Karpas-422 (cell line): ENCODE measurements at regions not wholly inside any gene's neighbourhood (a gene's known extent, or its start where the extent isn't known, plus 50 kb on each side); places are given as distances from the start of the nearest gene placed in this dataset.

ENCODE experiments used
- DNase-seq: peaks from one replicate; pipeline ENCODE4 v3.0.0-alpha.2; 2015
- H2AFZ ChIP-seq: fragments of 200-600 bp; sonication (generic); 2 replicates; pipeline ENCODE4 v1.6.1; 2014; ENCODE audit warnings: antibody characterized with exemption, low read length, mixed read lengths
- H3K27ac ChIP-seq: fragments of 200-600 bp; sonication (generic); 2 replicates; pipeline ENCODE4 v1.5.1; 2014; ENCODE audit warnings: mild to moderate bottlenecking, low read length, moderate library complexity
- H3K27me3 ChIP-seq: fragments of 200-600 bp; sonication (generic); 2 replicates; pipeline ENCODE4 v1.6.1; 2014; ENCODE audit warnings: low read length, mixed read lengths
- H3K36me3 ChIP-seq: fragments of 200-600 bp; sonication (generic); 2 replicates; pipeline ENCODE4 v1.6.1; 2014; ENCODE audit warnings: low read length, mixed read lengths; ENCODE audit not compliant: insufficient read depth
- H3K4me1 ChIP-seq: fragments of 200-600 bp; sonication (generic); 2 replicates; pipeline ENCODE4 v1.6.1; 2014; ENCODE audit warnings: mild to moderate bottlenecking, low read length, mixed read lengths
- H3K4me2 ChIP-seq: fragments of 200-600 bp; sonication (generic); 2 replicates; pipeline ENCODE4 v1.6.1; 2014; ENCODE audit warnings: low read length, low read depth, mild to moderate bottlenecking; ENCODE audit not compliant: poor library complexity, severe bottlenecking
- H3K4me3 ChIP-seq: fragments of 200-600 bp; sonication (generic); 2 replicates; pipeline ENCODE4 v1.5.1; 2014; ENCODE audit warnings: mild to moderate bottlenecking, antibody characterized with exemption, low read length, mixed read lengths
- H3K79me2 ChIP-seq: fragments of 200-600 bp; sonication (generic); 2 replicates; pipeline ENCODE4 v1.6.1; 2014; ENCODE audit warnings: mild to moderate bottlenecking, low read length, mixed read lengths
- H3K9ac ChIP-seq: fragments of 200-600 bp; sonication (generic); 2 replicates; pipeline ENCODE4 v1.6.0; 2014; ENCODE audit warnings: low read length
- H3K9me2 ChIP-seq: fragments of 200-600 bp; sonication (generic), shearing (Covaris generic); replicated peaks from 2 replicates; pipeline ENCODE4 v1.6.0; 2014; ENCODE audit warnings: mild to moderate bottlenecking, low read length, moderate library complexity; ENCODE audit not compliant: insufficient read depth
- H3K9me3 ChIP-seq: fragments of 300-700, 200-600 bp; sonication (generic); 2 replicates; pipeline ENCODE4 v1.6.1; 2014; ENCODE audit warnings: low read length, mixed read lengths
- H4K20me1 ChIP-seq: fragments of 200-600 bp; sonication (generic); 2 replicates; pipeline ENCODE4 v1.6.1; 2014; ENCODE audit warnings: mild to moderate bottlenecking, antibody characterized with exemption, low read length, low read depth; ENCODE audit not compliant: insufficient read depth

DNA sequence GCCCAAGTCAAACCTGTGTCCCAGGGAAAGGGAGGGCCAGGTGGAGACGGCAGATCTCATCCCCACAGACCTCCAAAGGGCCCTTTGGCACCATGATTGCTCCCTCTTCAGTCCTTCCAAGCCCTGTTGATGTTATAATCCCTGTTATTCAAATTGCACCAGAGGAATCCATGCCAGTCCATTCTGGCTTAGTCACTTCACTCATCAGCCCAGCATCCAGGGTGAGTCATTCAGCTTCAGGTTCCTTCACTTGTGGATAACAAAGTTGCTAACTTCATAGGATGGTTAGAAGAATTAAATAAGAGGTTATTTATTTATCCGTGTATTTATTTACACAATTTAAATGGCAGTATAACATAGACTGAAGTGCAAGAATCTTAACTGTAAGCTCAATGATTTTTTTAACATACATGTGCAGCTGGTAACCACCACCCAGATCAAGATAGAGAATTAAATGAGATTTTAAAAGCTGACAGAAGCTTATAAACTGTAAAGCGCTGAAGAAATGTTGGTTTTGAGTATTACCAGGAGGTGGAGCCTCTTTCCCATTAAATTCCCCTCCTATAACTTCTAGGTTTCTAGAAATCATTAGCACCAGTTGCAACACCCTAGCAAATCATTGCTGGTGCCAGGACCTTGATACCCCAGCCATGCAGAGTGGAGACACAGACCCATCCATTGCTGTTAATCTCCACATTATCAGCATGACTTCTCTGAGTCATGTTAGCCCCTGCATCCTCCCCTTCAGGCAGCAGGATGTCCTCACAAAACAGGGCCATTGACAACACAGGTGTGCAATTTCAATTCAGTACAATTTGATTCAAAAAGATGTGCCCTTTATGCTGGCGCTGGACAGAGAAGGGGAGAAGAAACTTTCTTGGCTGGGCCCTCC, 77.4 kb downstream of the SEC61B start:
- peak; percentile 47 for DNase-seq
- Histone ChIP-seq H3K4me3 (no peak overlapping the region), H4K20me1 (no peaks in the 10 kb centered on the region), H2AFZ (no peak overlapping the region), H3K79me2 (no peaks in the 10 kb centered on the region), H3K4me1 (0 out of 2 replicates have a peak, but pooled peaks cover 4% of the 10 kb centered on the region), H3K4me2 (no peak overlapping the region), H3K27ac (no peak overlapping the region), H3K36me3 (no peaks in the 10 kb centered on the region), H3K9me3 (no peaks in the 10 kb centered on the region), H3K9me2 (no peaks in the 10 kb centered on the region), H3K27me3 (no peaks in the 10 kb centered on the region), H3K9ac (no peak overlapping the region)

DNA sequence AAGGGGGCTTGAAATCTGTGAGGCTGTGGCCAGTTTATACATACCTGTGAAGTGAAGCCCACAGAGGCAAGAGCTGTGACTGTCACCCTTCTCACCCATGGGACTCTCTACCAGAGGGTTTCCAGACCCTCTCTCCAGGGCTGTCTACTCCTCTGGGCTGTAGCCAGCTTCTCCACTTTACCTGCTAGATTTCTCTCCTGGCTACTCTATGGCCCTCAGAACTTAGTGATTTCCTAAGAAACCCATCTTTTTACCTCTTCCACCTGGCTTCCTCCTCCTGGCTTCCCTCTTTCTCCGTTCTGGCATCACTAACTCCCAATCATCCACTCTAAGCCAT, 78.0 kb downstream of the SEC61B start:
- Histone ChIP-seq H3K36me3 (no peaks in the 10 kb centered on the region), H3K9ac (no peak overlapping the region), H4K20me1 (no peaks in the 10 kb centered on the region), H3K9me2 (no peaks in the 10 kb centered on the region), H2AFZ (no peak overlapping the region), H3K79me2 (no peaks in the 10 kb centered on the region), H3K4me1 (0 out of 2 replicates have a peak, but pooled peaks cover 3% of the 10 kb centered on the region), H3K27me3 (no peaks in the 10 kb centered on the region), H3K27ac (no peak overlapping the region), H3K4me3 (no peak overlapping the region), H3K9me3 (no peaks in the 10 kb centered on the region), H3K4me2 (no peak overlapping the region)
- no peak for DNase-seq

GRCh38 chr9:99300603-99301002, 78.5 kb downstream of the SEC61B start:
- Histone ChIP-seq H3K4me1 (no peaks in the 10 kb centered on the region), H3K9me2 (no peaks in the 10 kb centered on the region), H3K4me3 (no peak overlapping the region), H3K27me3 (no peaks in the 10 kb centered on the region), H3K36me3 (no peaks in the 10 kb centered on the region), H3K9ac (no peak overlapping the region), H3K79me2 (no peaks in the 10 kb centered on the region), H2AFZ (no peak overlapping the region), H3K9me3 (no peaks in the 10 kb centered on the region), H4K20me1 (no peaks in the 10 kb centered on the region), H3K27ac (no peak overlapping the region), H3K4me2 (no peak overlapping the region)
- DNase-seq, result no peak

DNA sequence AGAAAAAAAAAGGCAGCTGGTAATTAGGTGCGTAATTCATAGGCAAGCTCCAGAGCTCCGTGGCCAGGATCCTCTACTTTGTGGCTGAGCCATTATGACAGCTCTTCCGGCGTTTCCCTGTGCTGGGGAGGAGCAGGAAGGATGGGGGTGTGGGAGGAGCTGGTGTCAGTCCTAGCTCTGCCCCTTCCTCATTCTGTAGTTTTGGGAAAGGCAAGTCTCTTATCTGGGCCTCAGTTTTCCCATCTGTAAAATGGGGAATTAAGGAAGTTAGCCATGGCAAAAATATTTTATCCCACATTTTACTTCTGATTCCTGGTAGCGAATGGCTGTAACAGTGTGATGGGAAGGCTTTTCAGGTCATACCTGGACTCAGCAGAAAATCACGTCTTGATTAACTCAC, 81.1 kb downstream of the SEC61B start:
- Histone ChIP-seq H3K9me3 (no peaks in the 10 kb centered on the region), H3K27ac (no peak overlapping the region), H3K4me2 (no peak overlapping the region), H3K36me3 (no peaks in the 10 kb centered on the region), H4K20me1 (no peaks in the 10 kb centered on the region), H3K79me2 (no peaks in the 10 kb centered on the region), H3K4me1 (no peaks in the 10 kb centered on the region), H3K27me3 (no peaks in the 10 kb centered on the region), H3K9me2 (no peaks in the 10 kb centered on the region), H2AFZ (no peak overlapping the region), H3K4me3 (no peak overlapping the region), H3K9ac (no peak overlapping the region)
- DNase-seq, result no peak

- H3K79me2 ChIP-seq, result no peaks in the 10 kb centered on the region
- H4K20me1 ChIP-seq, result no peaks in the 10 kb centered on the region
- no peaks in the 10 kb centered on the region for H3K9me2 ChIP-seq
- no peaks in the 10 kb centered on the region for H3K27me3 ChIP-seq
- H3K4me3 ChIP-seq, result no peak overlapping the region
- H3K4me2 ChIP-seq, result no peak overlapping the region
- DNase-seq, result no peak
- H3K36me3 ChIP-seq, result no peaks in the 10 kb centered on the region
- no peaks in the 10 kb centered on the region for H3K4me1 ChIP-seq
- H3K9me3 ChIP-seq, result no peaks in the 10 kb centered on the region
- no peak overlapping the region for H2AFZ ChIP-seq
- H3K9ac ChIP-seq, result no peak overlapping the region
- H3K27ac ChIP-seq, result no peak overlapping the region
Observed at GRCh38 chr9:99305124-99305523, 83.0 kb downstream of the SEC61B start.

DNA sequence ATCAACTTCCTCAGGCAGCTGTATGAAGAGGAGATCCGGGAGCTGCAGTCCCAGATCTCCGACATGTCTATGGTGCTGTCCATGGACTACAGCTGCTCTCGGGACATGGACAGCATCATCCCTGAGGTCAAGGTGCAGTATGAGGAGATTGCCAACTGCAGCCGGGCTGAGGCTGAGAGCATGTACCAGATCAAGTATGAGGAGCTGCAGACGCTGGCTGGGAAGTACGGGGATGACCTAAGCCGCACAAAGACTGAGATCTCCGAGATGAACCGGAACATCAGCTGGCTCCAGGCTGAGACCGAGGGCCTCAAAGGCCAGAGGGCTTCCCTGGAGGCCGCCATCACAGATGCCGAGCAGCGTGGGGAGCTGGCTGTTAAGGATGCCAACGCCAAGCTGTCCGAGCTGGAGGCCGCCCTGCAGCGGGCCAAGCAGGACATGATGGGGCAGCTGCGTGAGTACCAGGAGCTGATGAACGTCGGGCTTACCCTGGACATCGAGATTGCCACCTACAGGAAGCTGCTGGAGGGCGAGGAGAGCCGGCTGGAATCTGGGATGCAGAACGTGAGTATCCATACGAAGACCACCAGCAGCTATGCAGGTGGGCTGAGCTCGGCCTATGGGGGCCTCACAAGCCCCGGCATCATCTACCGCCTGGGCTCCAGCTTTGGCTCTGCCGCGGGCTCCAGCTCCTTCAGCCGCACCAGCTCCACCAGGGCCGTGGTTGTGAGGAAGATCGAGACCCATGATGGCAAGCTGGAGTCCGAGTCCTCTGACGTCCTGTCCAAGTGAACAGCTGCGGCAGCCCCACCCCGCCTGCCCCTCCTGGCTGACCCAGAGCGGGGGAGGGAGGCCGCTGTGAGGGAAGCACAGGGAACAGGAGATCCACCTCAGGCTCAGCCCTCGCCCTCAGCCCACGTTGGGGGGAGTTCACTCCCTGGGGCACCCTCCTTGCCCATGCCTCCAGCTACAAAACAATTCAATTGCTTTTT, 84.0 kb downstream of the SEC61B start:
- H3K27me3 ChIP-seq, result no peaks in the 10 kb centered on the region
- H2AFZ ChIP-seq, result no peak overlapping the region
- no peaks in the 10 kb centered on the region for H4K20me1 ChIP-seq
- H3K9me2 ChIP-seq, result no peaks in the 10 kb centered on the region
- no peak overlapping the region for H3K4me3 ChIP-seq
- DNase-seq, result no peak
- H3K4me2 ChIP-seq, result no peak overlapping the region
- no peaks in the 10 kb centered on the region for H3K79me2 ChIP-seq
- H3K27ac ChIP-seq, result no peak overlapping the region
- H3K9ac ChIP-seq, result no peak overlapping the region
- H3K36me3 ChIP-seq, result no peaks in the 10 kb centered on the region
- H3K4me1 ChIP-seq, result no peaks in the 10 kb centered on the region
- H3K9me3 ChIP-seq, result no peaks in the 10 kb centered on the region

- Histone ChIP-seq H3K9ac (no peak overlapping the region), H3K27ac (no peak overlapping the region), H3K4me3 (no peak overlapping the region), H3K79me2 (no peaks in the 10 kb centered on the region), H3K27me3 (no peaks in the 10 kb centered on the region), H2AFZ (no peak overlapping the region), H3K4me1 (no peaks in the 10 kb centered on the region), H3K36me3 (no peaks in the 10 kb centered on the region), H3K9me2 (no peaks in the 10 kb centered on the region), H3K9me3 (no peaks in the 10 kb centered on the region), H3K4me2 (no peak overlapping the region), H4K20me1 (no peaks in the 10 kb centered on the region)
- no peak for DNase-seq
Observed at GRCh38 chr9:99307851-99308250, 85.8 kb downstream of the SEC61B start.
